ENCODE measurements at regions not wholly inside any gene's neighbourhood (a gene's known extent, or its start where the extent isn't known, plus 50 kb on each side); places are given as distances from the start of the nearest gene placed in this dataset.

DNA sequence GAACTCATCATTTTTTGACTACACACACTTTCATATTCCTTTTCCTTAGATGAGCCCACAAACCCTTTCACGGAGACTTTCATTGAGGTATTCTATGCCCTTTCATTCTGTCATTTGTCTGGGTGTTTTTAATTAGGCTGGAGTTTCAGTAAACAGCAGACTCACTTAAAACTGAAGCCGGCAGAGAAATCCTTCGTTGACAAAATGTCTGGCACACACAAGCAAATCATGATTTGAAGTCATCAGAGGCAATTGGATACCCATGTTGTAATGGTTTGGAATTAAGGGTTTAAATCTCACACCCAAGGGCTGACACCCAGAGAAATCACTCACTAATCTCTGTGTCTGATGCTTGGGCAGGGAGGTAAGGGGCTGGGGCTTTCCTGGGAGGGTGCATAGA, 127.1 kb downstream of the EHF start:
- peaks cover 0 to 3% of the 10 kb centered on the region in 2 experiments for H3K27me3 ChIP-seq (ENCODE audit: control insufficient read depth in 1 of 2, insufficient read depth in 2 of 2, low read length in 2 of 2)
- H3K36me3 ChIP-seq (ENCODE audit: insufficient read depth, low read length), result no peaks in the 10 kb centered on the region
- Mint-ChIP-seq H3K4me3 (no peak overlapping the region), H3K27ac (no peak overlapping the region), H3K4me1 (ENCODE audit: low read depth) (no peaks in the 10 kb centered on the region), H3K27me3 (peaks cover 12% of the 10 kb centered on the region), H3K36me3 (ENCODE audit: low read depth) (no peaks in the 10 kb centered on the region), H3K9me3 (no peaks in the 10 kb centered on the region)
- no peaks in the 10 kb centered on the region for H3K4me1 ChIP-seq (ENCODE audit: insufficient read depth, low read length)
- no peaks in the 10 kb centered on the region for H3K9me3 ChIP-seq (ENCODE audit: control insufficient read depth in 1 of 2, insufficient read depth in 1 of 2, low read length in 2 of 2)
- intact Hi-C loops (cut with DNase I, micrococcal nuclease), result no loop called here
- ChIA-PET POLR2A (no interaction called here), CTCF (no interaction called here)
- H3K27ac ChIP-seq (ENCODE audit: low read depth in 1 of 2, low read length in 2 of 2), result no peak overlapping the region
- DNase-seq, result no peak
- TF ChIP-seq, protein P1, sequence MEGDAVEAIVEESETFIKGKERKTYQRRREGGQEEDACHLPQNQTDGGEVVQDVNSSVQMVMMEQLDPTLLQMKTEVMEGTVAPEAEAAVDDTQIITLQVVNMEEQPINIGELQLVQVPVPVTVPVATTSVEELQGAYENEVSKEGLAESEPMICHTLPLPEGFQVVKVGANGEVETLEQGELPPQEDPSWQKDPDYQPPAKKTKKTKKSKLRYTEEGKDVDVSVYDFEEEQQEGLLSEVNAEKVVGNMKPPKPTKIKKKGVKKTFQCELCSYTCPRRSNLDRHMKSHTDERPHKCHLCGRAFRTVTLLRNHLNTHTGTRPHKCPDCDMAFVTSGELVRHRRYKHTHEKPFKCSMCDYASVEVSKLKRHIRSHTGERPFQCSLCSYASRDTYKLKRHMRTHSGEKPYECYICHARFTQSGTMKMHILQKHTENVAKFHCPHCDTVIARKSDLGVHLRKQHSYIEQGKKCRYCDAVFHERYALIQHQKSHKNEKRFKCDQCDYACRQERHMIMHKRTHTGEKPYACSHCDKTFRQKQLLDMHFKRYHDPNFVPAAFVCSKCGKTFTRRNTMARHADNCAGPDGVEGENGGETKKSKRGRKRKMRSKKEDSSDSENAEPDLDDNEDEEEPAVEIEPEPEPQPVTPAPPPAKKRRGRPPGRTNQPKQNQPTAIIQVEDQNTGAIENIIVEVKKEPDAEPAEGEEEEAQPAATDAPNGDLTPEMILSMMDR (IDR thresholded peaks at IDR 0.05), result no peak
- no peak for ATAC-seq (ENCODE audit: poor library complexity)
- no peak overlapping the region for H3K4me3 ChIP-seq (ENCODE audit: low read length)

DNA sequence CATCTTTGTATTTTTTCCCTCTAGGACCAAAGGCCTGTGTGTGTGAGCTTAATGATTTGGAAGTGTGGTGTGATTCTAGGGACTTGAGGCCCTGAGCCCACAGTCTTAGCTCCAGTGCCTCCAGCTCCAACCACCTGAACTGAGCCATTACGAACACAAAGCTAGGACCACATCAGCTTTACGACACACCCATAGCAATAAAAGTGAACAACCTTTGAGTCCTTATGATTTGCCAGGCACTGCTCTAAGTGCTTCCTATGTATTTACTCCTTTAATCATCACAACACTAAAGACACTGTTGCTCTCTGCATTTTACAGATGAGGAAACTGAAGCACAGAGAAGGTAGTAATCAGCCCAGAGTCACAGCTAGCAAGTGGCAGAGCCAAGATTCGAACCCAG, 126.4 kb downstream of the EHF start:
- CTCF ChIA-PET, result no interaction called here
- Histone ChIP-seq H3K9me3 (ENCODE audit: control insufficient read depth in 1 of 2, insufficient read depth in 1 of 2, low read length in 2 of 2) (no peaks in the 10 kb centered on the region), H3K4me1 (ENCODE audit: insufficient read depth, low read length) (no peaks in the 10 kb centered on the region), H3K27me3 (ENCODE audit: control insufficient read depth in 1 of 2, insufficient read depth in 2 of 2, low read length in 2 of 2) (no peaks in the 10 kb centered on the region), H3K27ac (ENCODE audit: low read depth in 1 of 2, low read length in 2 of 2) (no peak overlapping the region), H3K4me3 (ENCODE audit: low read length) (no peak overlapping the region), H3K36me3 (ENCODE audit: insufficient read depth, low read length) (no peaks in the 10 kb centered on the region)
- no peaks in the 10 kb centered on the region for H3K36me3 Mint-ChIP-seq (ENCODE audit: low read depth)
- TF ChIP-seq, protein P1 (IDR thresholded peaks at IDR 0.05), result no peak
- peaks cover 9% of the 10 kb centered on the region for H3K27me3 Mint-ChIP-seq
- H3K4me3 Mint-ChIP-seq, result no peak overlapping the region
- no peaks in the 10 kb centered on the region for H3K4me1 Mint-ChIP-seq (ENCODE audit: low read depth)
- ATAC-seq (ENCODE audit: poor library complexity) (no peak), DNase-seq (no peak)
- intact Hi-C loops (cut with DNase I, micrococcal nuclease), result no loop called here
- H3K27ac Mint-ChIP-seq, result no peak overlapping the region
- no peaks in the 10 kb centered on the region for H3K9me3 Mint-ChIP-seq
- POLR2A ChIA-PET, result no interaction called here

DNA sequence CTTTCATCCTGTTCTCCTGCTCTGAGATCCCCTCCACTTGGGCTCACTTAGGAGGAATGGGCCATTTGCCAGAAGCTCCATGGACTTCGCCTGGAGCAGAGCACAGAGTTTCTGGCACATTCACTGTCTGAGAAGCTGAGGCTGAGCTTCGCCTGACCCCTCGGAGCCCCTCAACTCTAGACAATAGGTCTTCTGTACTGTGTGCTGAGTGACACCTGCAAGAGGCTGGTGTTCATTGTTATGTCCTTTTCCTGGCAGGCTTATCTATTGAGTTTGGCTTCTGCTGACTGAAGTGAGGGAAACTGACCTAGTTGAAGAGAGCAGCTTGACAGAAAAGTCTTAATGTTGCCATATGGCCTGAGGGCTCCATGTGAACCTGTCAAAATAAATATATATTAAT, 124.3 kb downstream of the EHF start:
- H3K4me3 ChIP-seq (ENCODE audit: low read length), result no peak overlapping the region
- TF ChIP-seq, protein P1 (IDR thresholded peaks at IDR 0.05), result no peak
- H3K36me3 Mint-ChIP-seq (ENCODE audit: low read depth), result no peaks in the 10 kb centered on the region
- ChIA-PET POLR2A (no interaction called here), CTCF (no interaction called here)
- intact Hi-C loops (cut with DNase I, micrococcal nuclease), result no loop called here
- no peaks in the 10 kb centered on the region for H3K9me3 ChIP-seq (ENCODE audit: control insufficient read depth in 1 of 2, insufficient read depth in 1 of 2, low read length in 2 of 2)
- no peak for ATAC-seq (ENCODE audit: poor library complexity)
- H3K4me1 ChIP-seq (ENCODE audit: insufficient read depth, low read length), result no peaks in the 10 kb centered on the region
- peaks cover 9% of the 10 kb centered on the region for H3K27me3 Mint-ChIP-seq
- no peaks in the 10 kb centered on the region for H3K27me3 ChIP-seq (ENCODE audit: control insufficient read depth in 1 of 2, insufficient read depth in 2 of 2, low read length in 2 of 2)
- H3K4me3 Mint-ChIP-seq, result no peak overlapping the region
- H3K9me3 Mint-ChIP-seq, result no peaks in the 10 kb centered on the region
- H3K27ac ChIP-seq (ENCODE audit: low read depth in 1 of 2, low read length in 2 of 2), result no peak overlapping the region
- H3K36me3 ChIP-seq (ENCODE audit: insufficient read depth, low read length), result no peaks in the 10 kb centered on the region
- no peak overlapping the region for H3K27ac Mint-ChIP-seq
- no peak for DNase-seq
- no peaks in the 10 kb centered on the region for H3K4me1 Mint-ChIP-seq (ENCODE audit: low read depth)

Measured in CD4-positive, alpha-beta T cell (primary cell).